ENCODE measurements at regions not wholly inside any gene's neighbourhood (a gene's known extent, or its start where the extent isn't known, plus 50 kb on each side); places are given as distances from the start of the nearest gene placed in this dataset.

DNA sequence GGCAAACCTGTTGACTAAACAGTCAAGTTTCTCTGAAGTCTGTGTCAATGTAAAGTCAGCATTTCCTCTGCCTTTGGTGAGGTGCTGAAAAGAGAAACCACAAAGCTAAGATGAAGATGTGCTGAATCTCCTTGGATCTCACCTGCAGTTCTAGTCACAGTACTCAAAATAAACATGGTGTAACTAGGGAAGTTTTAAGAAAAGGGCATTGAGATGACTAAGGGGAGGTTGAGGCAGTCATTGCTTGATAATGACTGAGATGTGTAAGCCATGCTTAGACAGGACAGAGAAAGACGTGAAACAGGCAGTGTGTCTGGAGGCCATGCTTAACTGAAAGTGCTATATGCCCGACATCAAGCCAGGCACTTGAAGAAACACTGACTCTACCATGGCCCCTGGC lies 1010.0 kb upstream of the CELF4 start:
- POLR2A ChIA-PET: no interaction called here
- H3K4me3 ChIP-seq: no peak overlapping the region
- 46% methylated on average over 2 of the region's 2 CpGs for WGBS (ENCODE audit: insufficient coverage, insufficient replicate concordance, low lambda C conversion rate, missing lambda C conversion rate)
- H4K20me1 ChIP-seq (ENCODE audit: control insufficient read depth, insufficient read depth): no peaks in the 10 kb centered on the region
- H3K79me2 ChIP-seq (ENCODE audit: control insufficient read depth, insufficient read depth, low read length): no peaks in the 10 kb centered on the region
- CTCF ChIA-PET: no interaction called here
- BruUV-seq (replicated peaks): no TSS peak
- no peak overlapping the region for H3K27ac ChIP-seq (ENCODE audit: control insufficient read depth, insufficient read depth)
- H3K36me3 ChIP-seq (ENCODE audit: control insufficient read depth in 2 of 2, insufficient read depth in 2 of 2, low read length in 1 of 2): no peaks in the 10 kb centered on the region
- H2AFZ ChIP-seq (ENCODE audit: control insufficient read depth, low read depth, low read length): no peak overlapping the region
- H3K9ac ChIP-seq (ENCODE audit: control insufficient read depth, insufficient read depth, low read length): no peak overlapping the region
- H3K9me3 ChIP-seq (replicated peaks; ENCODE audit: control insufficient read depth, insufficient read depth, low read length): no peaks in the 10 kb centered on the region; the same call in 1 of the 3 replicates
- SMC1A ChIA-PET (ENCODE audit: uncharacterized antibody, unreplicated experiment): no interaction called here
- intact Hi-C loops (cut with micrococcal nuclease; ENCODE audit: unreplicated experiment): no loop called here
- H3K4me1 ChIP-seq (ENCODE audit: control insufficient read depth, insufficient read depth, low read length): no peaks in the 10 kb centered on the region
- no peak overlapping the region for H3K4me2 ChIP-seq (ENCODE audit: control insufficient read depth, insufficient read depth)
- TF ChIP-seq, protein P1, sequence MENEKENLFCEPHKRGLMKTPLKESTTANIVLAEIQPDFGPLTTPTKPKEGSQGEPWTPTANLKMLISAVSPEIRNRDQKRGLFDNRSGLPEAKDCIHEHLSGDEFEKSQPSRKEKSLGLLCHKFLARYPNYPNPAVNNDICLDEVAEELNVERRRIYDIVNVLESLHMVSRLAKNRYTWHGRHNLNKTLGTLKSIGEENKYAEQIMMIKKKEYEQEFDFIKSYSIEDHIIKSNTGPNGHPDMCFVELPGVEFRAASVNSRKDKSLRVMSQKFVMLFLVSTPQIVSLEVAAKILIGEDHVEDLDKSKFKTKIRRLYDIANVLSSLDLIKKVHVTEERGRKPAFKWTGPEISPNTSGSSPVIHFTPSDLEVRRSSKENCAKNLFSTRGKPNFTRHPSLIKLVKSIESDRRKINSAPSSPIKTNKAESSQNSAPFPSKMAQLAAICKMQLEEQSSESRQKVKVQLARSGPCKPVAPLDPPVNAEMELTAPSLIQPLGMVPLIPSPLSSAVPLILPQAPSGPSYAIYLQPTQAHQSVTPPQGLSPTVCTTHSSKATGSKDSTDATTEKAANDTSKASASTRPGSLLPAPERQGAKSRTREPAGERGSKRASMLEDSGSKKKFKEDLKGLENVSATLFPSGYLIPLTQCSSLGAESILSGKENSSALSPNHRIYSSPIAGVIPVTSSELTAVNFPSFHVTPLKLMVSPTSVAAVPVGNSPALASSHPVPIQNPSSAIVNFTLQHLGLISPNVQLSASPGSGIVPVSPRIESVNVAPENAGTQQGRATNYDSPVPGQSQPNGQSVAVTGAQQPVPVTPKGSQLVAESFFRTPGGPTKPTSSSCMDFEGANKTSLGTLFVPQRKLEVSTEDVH (IDR thresholded peaks at IDR 0.05; ENCODE audit: low read depth, partially characterized antibody): no peak
- TF ChIP-seq, protein P2, sequence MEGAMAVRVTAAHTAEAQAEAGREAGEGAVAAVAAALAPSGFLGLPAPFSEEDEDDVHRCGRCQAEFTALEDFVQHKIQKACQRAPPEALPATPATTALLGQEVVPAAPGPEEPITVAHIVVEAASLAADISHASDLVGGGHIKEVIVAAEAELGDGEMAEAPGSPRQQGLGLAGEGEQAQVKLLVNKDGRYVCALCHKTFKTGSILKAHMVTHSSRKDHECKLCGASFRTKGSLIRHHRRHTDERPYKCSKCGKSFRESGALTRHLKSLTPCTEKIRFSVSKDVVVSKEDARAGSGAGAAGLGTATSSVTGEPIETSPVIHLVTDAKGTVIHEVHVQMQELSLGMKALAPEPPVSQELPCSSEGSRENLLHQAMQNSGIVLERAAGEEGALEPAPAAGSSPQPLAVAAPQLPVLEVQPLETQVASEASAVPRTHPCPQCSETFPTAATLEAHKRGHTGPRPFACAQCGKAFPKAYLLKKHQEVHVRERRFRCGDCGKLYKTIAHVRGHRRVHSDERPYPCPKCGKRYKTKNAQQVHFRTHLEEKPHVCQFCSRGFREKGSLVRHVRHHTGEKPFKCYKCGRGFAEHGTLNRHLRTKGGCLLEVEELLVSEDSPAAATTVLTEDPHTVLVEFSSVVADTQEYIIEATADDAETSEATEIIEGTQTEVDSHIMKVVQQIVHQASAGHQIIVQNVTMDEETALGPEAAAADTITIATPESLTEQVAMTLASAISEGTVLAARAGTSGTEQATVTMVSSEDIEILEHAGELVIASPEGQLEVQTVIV (IDR thresholded peaks at IDR 0.05; ENCODE audit: borderline replicate concordance, partially characterized antibody): no peak
- TF ChIP-seq, protein P3, sequence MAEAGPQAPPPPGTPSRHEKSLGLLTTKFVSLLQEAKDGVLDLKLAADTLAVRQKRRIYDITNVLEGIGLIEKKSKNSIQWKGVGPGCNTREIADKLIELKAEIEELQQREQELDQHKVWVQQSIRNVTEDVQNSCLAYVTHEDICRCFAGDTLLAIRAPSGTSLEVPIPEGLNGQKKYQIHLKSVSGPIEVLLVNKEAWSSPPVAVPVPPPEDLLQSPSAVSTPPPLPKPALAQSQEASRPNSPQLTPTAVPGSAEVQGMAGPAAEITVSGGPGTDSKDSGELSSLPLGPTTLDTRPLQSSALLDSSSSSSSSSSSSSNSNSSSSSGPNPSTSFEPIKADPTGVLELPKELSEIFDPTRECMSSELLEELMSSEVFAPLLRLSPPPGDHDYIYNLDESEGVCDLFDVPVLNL (IDR thresholded peaks at IDR 0.05; ENCODE audit: low read depth, low read length): no peak
- TF ChIP-seq, protein P4, sequence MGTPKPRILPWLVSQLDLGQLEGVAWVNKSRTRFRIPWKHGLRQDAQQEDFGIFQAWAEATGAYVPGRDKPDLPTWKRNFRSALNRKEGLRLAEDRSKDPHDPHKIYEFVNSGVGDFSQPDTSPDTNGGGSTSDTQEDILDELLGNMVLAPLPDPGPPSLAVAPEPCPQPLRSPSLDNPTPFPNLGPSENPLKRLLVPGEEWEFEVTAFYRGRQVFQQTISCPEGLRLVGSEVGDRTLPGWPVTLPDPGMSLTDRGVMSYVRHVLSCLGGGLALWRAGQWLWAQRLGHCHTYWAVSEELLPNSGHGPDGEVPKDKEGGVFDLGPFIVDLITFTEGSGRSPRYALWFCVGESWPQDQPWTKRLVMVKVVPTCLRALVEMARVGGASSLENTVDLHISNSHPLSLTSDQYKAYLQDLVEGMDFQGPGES (IDR thresholded peaks at IDR 0.05): no peak
- TF ChIP-seq ZNF384 (IDR thresholded peaks at IDR 0.05; ENCODE audit: borderline replicate concordance, low read depth, low read length): no peak
- TF ChIP-seq, protein P5, sequence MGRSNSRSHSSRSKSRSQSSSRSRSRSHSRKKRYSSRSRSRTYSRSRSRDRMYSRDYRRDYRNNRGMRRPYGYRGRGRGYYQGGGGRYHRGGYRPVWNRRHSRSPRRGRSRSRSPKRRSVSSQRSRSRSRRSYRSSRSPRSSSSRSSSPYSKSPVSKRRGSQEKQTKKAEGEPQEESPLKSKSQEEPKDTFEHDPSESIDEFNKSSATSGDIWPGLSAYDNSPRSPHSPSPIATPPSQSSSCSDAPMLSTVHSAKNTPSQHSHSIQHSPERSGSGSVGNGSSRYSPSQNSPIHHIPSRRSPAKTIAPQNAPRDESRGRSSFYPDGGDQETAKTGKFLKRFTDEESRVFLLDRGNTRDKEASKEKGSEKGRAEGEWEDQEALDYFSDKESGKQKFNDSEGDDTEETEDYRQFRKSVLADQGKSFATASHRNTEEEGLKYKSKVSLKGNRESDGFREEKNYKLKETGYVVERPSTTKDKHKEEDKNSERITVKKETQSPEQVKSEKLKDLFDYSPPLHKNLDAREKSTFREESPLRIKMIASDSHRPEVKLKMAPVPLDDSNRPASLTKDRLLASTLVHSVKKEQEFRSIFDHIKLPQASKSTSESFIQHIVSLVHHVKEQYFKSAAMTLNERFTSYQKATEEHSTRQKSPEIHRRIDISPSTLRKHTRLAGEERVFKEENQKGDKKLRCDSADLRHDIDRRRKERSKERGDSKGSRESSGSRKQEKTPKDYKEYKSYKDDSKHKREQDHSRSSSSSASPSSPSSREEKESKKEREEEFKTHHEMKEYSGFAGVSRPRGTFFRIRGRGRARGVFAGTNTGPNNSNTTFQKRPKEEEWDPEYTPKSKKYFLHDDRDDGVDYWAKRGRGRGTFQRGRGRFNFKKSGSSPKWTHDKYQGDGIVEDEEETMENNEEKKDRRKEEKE (IDR thresholded peaks at IDR 0.05): no peak
- TF ChIP-seq SMAD1 (IDR thresholded peaks at IDR 0.05; ENCODE audit: low read depth, partially characterized antibody): no peak
- TF ChIP-seq SRF (IDR thresholded peaks at IDR 0.05; ENCODE audit: low read depth in 2 of 2, low read length in 2 of 2): no peak
- no peak for TF ChIP-seq STAT3 (IDR thresholded peaks at IDR 0.05; ENCODE audit: low read depth, low read length)
- TF ChIP-seq EGR1 (IDR thresholded peaks at IDR 0.05; ENCODE audit: borderline replicate concordance in 1 of 2, low read depth in 2 of 2, low read length in 2 of 2): no peak
- TF ChIP-seq CBX5 (IDR thresholded peaks at IDR 0.05; ENCODE audit: low read depth): no peak
- no peaks in the 10 kb centered on the region for H3K27me3 ChIP-seq (replicated peaks in 1 of 2; ENCODE audit: control insufficient read depth in 2 of 2, insufficient read depth in 2 of 2, low read length in 1 of 2)
- DNase-seq (ENCODE audit: low read depth, low spot score): no peak
- in situ Hi-C loops (cut with MboI): no loop called here
- no peak for FAIRE-seq
- no peak for ATAC-seq
- RAD21 ChIA-PET (ENCODE audit: unreplicated experiment): no interaction called here

Measured in GM12878 (cell line).